NCI-H2227 (cell line): ENCODE measurements at regions not wholly inside any gene's neighbourhood (a gene's known extent, or its start where the extent isn't known, plus 50 kb on each side); places are given as distances from the start of the nearest gene placed in this dataset.
"Not testable (repeated sequence)": the region's sequence is repeated elsewhere in the genome, so short reads cannot be mapped to it uniquely, and the experiment has no call there.

Experiments used
- DNase-seq: peaks from one replicate; lab custom pipeline; 2025; ENCODE audit not compliant: unreplicated experiment; lab: John Stamatoyannopoulos, UW

DNA sequence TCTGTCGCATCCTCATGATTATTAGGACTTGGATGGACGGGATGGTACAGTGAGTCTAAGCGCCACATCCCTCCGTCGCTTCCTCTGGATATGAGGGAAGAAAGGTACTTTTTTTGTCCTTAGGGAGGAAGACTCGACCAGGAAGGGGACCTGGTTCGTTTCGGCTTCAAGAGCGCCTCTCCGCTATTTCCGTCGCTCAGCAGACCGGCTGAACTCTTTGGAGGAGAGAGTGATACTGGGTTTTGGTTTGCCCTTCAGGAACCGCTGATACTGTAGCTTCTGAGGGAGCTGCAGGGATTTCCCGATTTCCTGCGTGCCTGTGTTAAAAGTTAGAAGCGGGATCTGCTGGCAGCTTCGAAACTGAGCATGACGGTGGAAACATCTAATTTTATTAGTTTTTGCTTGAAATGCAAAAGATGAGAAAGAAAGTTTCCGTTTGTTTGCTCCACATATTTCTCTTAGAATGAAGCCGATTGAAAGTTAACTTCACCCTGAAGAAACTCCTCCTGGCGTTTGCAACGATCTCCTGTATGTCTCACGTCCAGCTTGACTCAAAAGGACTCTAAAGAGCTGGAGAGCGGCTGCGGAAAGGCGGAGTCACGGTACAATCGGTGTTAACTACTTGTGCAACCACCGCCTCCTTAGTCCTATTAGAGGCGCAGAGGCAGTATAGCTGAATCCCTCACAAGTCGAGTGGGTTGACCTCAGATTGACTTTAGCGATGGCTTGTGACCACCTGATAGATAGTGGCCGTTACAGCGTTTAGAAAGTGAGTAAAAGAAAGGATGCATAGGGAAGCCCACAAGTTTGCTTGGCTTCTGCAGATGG, 129.4 kb downstream of the TRIM27 start:
- peak; percentile 42 for DNase-seq

DNA sequence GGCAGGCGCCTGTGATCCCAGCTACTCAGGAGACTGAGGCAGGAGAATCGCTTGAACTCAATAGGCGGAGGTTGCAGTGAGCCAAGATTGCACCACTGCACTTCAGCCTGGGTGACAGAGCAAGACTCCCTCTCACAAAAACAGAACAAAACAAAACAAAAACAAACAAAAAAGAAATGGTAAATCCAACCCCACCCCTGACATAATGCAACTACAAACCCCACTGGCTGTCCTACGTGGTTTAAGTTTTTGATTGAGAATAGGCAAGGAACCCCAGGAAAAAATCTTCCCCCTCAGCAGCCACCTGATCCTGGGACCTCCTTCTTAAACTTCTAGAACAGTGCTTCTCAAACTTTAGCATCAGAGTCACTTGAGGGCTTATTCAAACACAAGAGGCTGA, 123.1 kb downstream of the TRIM27 start:
- not testable (repeated sequence) for DNase-seq

DNA sequence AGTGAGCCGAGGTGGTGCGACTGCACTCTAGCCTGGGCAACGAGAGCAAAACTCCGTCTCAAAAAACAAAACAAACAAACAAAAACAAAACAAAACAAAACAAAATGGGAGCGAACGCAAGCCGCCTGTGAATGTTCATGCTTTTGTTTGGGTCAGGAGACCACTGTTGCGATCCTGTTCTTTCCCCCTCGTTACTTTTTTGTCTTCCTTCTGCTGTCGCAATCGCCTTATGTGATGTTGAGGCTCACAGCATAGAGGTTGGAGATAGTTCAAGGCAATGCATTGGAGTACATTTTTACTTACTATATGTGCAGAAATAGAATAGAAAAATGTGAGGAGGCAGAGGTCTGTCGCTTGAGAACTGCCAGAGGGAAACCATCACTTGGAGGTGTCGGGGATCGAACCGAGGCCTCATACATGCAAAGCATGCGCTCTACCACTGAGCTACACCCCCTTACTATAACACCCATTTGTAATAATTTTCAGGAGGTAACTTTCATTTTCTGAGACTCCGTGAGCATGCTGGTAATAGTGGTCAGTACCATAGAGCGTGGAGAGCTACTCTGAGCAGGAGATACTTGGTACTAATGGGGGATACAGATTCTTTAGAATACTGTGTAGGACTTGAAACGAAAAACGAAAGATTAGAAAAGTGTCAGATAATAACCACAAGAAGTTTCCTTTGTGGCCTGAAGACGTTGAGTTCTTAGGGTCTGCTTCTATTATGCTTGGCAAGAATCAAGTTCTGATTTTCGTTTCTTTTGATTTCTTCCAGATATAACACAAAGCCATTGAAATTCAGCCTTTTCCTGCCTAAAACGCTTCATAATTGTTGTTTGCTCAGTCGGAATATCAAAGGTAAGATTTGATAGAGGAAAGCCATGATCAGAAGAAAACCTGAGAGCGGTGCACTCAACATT, 121.1 kb downstream of the TRIM27 start:
- DNase-seq: peak; percentile 49

DNA sequence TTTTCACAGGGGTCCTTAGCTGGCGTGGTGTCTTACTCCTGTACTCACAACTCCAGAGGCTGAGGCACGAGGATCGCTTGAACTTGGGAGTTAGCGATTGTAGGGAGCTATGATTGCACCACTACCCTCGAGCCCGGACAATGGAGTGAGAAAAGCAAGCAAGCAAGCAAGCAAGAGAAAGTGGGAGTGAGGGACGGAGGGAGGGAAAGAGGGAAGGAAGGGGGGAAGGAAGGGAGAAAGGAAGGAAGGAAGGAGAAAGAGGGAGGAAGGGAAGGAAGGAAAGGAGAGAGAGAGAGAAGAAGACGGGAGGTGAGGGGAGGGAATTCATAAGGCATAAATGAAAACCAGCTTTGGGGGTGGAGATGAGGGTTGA, 120.5 kb downstream of the TRIM27 start:
- no peak for DNase-seq

DNA sequence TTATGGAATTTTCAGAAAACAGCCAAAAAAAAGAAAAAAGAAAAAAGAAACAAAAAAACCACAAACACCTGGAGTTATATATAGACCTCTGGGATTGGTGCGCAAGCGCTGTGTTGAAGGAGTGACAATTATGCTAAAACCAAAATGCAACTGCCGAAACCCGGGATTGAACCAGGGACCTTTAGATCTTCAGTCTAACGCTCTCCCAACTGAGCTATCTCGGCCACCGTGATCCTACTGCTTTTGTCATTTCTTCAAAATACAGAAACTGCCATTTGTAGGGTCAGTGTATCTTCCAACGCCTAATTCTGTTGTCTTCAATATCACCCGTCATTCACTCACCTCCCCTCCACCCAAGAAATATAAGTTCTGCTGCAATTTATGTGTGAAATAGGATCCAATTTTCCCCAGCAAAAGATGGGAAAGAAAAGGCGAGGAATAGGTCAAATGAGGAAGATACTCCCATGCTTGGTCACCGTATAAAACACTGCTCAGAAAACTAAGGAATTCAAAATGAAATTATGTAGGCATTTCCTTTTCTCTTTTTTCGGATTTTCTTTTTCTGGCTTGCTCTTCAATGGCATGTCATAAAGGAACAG, 116.0 kb downstream of the TRIM27 start:
- DNase-seq: peak; percentile 87

DNA sequence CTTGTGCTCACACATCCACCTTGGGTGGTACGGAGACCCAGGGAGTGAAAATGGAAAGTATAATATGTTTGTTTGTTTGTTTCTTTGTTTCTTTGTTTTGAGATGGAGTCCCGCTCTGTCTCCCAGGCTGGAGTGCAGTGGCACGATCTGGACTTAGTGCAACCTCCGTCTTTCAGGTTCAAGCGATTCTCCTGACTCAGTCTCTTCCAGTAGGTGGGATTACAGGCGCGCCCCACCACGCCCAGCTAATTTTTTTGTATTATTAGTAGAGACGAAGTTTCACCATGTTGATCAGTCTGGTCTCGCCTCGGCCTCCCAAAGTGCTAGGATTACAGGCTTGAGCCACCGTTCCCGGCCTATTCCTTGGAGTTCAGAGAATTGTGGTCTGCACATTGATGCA, 115.4 kb downstream of the TRIM27 start:
- no peak for DNase-seq

DNA sequence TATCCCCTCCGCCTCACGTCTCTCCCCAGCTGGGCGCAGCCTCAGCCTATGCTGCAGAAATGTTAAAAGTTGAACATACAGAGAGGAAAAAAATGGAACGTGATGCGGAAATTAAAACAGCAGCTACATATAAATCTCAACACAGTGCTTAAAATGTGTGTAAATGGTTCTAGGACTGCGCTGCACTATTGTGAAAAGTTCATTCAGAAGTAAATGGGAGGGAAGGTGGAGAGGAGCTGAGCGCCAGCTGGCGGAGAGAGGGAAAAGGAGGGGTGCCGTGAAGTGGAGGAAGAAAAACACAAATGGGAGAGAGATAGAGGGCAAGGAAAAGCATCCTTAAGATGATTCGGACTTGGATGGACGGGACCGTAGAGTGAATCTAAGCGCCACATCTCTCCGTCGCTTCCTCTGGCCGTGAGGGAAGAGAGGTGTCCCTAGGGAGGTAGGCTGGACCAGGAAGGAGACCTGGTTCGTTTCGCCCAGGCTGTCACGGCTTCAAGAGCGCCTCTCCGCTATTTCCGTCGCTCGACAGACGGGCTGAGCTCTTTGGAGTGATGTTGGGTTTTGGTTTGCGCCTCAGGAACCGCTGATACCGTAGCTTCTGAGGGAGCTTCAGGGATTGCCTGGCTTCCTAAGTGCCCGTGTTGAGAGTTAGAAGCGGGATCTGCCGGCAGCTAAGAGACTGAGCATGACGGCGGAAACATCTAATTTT, 113.7 kb downstream of the TRIM27 start:
- peak; percentile 25 for DNase-seq

DNA sequence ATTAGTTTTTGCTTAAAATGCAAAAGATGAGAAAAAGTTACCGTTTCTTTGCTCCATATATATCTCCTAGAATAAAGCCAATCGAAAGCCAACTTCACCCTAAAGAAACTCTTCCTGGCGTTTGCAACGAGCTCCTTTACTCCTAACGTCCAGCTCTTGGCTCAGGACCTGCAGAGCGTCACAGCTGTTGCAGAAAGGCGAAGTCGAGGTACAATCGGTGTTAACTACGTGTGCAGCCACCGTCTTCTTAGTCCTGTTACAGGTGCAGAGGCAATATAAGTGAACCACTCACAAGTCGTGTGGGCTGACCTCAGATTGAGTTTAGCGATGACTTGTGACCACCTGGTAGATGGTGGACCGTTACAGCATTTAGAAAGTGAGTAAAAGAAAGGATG, 113.1 kb downstream of the TRIM27 start:
- DNase-seq: no peak

DNA sequence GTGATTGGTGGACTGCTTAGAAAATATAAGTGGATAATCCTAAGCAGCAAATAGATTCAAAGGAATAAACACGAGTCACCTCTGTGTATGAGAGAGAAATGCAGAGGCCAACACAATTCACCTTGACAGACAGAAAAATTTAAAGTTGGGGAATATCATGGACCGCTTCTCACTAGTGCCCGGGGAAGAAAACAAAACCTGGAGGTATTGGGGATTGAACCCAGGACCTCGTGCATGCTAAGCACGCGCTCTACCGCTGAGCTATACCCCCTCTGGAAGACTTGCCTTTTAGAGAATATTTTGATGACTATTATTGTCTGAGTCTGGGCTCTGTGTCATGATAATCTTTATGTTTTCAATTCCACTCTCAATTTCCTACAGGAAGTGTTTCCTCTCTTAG, 111.9 kb downstream of the TRIM27 start:
- DNase-seq: peak; percentile 13

DNA sequence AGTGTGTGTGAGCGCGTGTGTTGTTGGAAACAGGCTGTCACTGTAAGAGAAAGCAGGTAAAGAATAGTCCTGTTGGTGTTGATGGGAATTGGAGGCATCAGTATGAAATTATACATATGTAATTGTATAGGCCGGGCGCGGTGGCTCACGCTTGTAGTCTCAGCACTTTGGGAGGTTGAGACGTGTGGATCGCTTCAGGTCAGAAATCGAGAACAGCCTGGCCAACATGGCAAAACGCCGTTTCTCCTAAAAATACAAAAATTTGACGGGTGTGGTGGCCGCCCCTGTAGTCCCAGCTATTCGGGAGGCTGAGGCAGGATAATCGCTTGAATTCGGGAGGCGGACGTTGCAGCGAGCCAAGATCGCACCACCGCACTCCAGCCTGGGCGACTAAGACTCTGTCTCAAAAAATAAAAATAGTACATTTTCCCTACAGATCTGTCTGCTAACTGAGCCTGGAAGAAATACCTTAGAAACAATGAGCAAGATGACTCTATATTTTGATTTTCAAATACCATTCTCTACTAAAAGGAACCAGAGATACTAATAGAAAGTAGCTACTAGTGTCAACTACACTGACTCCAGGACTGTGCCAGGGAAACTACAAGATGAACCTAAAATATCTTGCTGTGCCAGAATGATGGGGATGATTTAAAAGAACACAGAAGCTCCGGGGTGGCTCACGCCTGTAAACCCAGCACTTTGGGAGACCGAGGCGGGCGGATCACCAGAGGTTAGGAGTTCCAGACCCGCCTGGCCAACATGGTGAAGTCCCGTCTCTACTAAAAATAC, 110.8 kb downstream of the TRIM27 start:
- DNase-seq: no peak

DNA sequence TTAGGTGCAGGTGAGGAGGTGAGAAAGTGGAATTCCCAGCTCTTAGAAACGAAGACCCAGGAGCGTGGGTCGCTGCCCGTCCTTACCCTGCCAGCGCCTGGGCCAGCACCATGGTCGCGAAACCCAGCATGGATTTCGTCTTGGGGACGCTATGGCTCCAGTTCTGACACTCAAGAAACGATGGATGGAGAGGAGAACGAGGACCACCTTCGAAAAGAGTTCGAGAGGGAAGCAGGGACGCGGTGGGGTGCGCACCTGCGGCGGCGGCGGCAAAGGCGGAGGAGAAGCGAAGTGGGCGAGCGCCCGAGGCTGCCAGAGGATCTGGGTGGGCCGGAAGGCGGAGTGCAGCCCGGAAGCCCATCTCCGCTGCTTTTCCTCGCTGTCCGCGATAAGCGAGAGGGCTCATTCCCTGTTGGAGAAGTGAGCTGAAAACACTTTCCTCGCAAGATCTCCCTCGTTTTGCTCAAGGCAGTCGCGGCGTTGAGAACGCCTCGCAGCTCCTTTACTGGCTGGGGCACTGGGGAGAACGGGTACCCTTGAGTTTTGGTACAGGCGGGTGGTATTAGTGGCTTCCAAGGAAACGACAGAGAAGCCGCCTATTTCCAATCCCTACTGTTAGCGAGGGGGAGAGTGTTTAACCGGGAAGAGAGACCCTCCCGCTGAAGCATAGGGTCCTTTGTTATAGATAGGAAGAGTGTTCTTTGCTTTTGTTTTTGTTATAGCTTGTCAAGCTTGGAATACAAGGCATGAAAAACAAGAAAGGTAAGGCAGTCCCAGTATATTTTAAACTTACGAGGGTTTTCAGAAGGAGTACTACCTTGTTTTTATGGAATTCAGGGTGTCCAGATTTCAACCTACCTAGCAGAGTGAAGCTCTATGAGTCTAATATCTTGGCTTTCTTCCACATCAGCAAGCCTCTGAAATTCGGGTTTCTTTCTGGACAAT, 109.5 kb downstream of the TRIM27 start:
- DNase-seq: peak; percentile 16

DNA sequence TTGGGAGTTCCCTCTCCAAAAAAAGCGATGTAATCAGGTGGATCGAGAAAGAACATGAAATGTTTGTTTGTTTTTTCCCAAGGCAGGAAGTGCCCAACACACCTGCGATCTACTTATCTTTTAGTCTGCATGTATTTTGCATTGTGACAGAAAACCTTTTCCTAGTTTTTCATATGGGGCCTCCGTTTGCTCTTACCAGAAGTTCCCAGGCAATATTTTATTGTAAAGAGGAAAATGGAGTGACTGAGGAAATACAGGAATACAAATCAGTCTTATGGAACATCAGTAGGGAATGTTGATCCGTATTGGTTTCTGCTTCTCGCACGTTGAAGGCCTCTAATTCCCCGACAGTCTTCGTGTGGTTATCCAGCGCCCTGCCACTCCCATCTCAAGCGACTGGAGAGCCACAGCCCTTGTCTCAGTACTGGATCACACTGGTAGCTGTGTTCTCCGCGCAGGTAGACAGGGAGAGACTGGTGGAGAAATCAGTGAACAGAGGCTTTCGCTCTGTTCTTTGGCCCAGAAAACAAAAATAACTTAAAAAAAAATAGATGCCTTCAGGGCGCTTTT, 107.4 kb downstream of the TRIM27 start:
- no peak for DNase-seq

DNA sequence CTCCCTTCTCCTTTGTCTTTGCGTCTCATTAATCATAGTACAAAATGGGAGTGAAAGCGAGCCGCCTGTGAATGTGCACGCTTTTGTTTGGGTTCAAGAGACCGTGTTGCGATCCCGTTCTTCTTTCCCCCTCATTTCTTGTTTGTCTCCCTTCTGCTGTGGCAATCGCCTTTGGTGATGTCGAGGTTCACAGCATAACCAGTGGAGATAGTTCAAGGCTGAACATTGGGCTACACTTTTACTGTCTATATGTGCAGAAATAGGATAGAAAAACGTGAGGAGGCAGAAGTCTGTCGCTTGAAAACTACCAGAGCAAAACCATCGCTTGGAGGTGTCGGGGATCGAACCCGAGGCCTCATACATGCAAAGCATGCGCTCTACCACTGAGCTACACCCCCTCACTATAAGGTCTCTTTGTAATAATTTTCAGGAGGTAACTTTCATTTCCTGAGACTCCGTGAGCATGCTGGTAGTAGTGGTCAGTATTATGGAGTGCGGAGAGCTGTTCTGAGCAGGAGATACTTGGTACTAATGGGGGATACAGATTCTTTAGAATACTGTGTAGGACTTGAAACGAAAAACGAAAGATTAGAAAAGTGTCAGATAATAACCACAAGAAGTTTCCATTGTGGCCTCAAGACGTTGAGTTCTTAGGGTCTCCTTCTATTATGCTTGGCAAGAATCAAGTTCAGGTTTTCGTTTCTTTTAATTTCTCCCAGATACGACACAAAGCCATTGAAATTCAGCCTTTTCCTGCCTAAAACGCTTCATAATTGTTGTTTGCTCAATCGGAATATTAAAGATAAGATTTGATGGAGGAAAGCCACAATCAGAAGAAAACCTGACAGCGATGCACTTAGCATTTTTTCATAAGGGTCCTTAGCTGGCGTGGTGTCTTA, 106.6 kb downstream of the TRIM27 start:
- peak; percentile 55 for DNase-seq

DNA sequence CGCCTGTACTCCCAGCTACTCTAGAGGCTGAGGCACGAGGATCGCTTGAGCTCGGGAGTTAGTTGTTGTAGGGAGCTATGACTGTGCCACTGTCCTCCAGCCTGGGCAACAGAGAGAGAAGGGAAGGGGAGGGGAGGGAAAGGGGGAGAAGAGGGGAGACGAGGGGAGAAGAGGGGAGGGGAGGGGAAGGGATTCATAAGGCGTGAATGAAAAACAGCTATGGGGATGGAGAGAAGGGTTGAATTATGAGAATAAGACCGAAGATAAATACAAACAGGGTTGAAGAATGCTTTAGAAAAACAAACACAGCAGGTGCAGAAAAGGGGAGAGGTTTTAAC, 106.0 kb downstream of the TRIM27 start:
- no peak for DNase-seq

DNA sequence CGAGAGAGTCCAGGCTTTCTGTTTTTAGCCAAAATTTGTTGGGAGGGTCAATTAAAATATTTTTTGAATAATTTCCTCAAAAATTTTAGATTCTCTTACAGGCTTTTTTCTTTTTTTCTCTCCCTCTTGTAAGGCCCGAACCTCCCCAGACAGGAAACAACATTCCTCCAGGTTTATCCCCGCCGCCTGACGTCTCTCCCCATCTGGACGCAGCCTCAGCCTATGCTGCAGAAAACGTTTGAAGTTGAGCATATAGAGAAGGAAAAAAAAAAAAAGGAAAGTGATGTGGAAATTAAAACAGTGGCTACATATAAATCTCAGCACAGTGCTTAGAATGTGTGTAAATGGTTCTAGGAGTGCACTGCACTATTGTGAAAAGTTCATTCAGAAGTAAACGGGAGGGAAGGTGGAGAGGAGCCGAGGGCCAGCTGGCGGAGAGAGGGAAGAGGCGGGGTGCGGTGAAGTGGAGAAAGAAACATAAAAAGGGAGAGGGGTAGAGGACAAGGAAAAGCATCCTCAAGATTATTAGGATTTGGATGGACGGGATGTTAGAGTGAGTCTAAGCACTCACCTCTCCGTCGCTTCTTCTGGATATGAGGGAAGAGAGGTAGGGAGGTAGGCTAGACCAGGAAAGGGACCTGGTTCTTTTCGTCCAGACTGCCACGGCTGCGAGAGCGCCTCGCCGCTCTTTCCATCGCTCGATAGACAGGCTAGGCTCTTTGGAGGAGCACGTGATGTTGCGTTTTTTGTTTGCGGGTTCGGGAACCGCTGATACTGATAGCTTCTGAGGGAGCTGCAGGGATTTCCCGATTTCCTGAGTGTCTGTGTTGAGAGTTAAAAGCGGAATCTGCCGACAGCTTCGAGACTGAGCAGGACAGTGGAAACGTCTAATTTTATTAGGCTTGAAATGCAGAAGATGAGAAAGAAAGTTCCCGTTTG, 98.7 kb downstream of the TRIM27 start:
- no peak for DNase-seq

DNA sequence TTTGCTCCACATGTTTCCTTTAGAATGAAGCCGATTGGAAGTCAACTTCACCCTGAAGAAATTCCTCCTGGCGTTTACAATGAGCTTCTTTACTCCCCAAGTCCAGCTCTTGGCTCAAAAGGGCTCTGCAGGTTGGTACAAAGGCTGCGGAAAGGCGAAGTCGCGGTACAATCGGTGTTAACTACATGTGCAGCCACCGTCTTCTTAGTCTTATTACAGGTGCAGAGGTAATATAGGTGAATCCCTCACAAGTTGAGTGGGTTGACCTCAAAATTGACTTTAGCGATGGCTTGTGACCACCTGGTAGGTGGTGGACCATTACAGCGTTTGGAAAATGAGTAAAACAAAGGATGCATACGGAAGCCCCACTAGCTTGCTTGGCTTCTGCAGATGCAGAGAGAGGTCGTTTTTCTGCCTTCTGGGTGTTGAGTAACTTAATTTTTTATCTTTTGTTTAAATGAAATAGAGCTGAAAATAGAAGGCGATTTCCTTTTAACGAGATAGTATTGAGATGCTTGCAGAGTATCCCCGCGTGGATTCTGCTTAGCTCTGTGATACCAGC, 98.0 kb downstream of the TRIM27 start:
- DNase-seq: no peak

DNA sequence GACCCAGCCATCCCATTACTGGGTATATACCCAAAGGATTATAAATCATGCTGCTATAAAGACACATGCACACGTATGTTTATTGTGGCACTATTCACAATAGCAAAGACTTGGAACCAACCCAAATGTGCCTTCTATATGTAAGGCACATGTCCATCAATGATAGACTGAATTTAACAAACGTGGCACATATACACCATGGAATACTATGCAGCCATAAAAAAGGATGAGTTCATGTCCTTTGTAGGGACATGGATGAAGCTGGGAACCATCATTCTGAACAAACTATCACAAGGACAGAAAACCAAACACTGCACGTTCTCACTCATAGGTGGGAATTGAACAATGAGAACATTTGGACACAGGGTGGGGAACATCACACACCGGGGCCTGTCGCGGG, 92.1 kb downstream of the TRIM27 start:
- not testable (repeated sequence) for DNase-seq
